IMR-90 (cell line): ENCODE measurements at regions not wholly inside any gene's neighbourhood (a gene's known extent, or its start where the extent isn't known, plus 50 kb on each side); places are given as distances from the start of the nearest gene placed in this dataset.
A peak's percentile ranks its signal among the peaks of the same experiment; 100 is the strongest.

ENCODE experiments used
- ATAC-seq: fragments of 200-7000 bp; cut with Tn5 transposase; 2 replicates; pipeline ENCODE4 v1.9.1; 2020; ENCODE audit warnings: low read depth, mild to moderate bottlenecking, moderate library complexity
- BruUV-seq: library from RNA; stranded (reverse); fragments of 400-500 nt; replicated peaks from 2 replicates; lab custom pipeline; 2021; lab: Mats Ljungman, UMichigan
- CTCF ChIA-PET: fragments of 300-600 bp; formaldehyde crosslinking; extraction: SDS; loops from one replicate; lab custom pipeline; 2021; ENCODE audit warnings: antibody characterized with exemption; lab: Yijun Ruan, JAX
- POLR2A ChIA-PET: fragments of 300-600 bp; sonication (Branson Sonifier 250); formaldehyde crosslinking; loops from one replicate; lab custom pipeline; 2022; ENCODE audit warnings: antibody characterized with exemption; ENCODE audit not compliant: unreplicated experiment; lab: Charles Lee
- DNase-seq: peaks from one replicate; pipeline ENCODE4 v3.0.0; 2013
- H2AFZ ChIP-seq: replicated peaks from 2 replicates; pipeline ENCODE3; 2013; ENCODE audit warnings: low read length, mild to moderate bottlenecking; ENCODE audit not compliant: poor library complexity
- H2AK5ac ChIP-seq: 2 replicates; pipeline ENCODE4 v1.6.1; 2013; ENCODE audit warnings: low read depth, low read length, inconsistent platforms
- H2AK9ac ChIP-seq: replicated peaks from 2 replicates; pipeline ENCODE3; 2013; ENCODE audit warnings: mild to moderate bottlenecking, low read depth, low read length, moderate library complexity; ENCODE audit not compliant: poor library complexity
- H2BK120ac ChIP-seq: 2 replicates; pipeline ENCODE4 v1.6.1; 2013; ENCODE audit warnings: low read depth, low read length, inconsistent platforms
- H2BK15ac ChIP-seq: 3 replicates; pipeline ENCODE4 v1.6.1; 2013; ENCODE audit warnings: low read depth, low read length, inconsistent platforms
- H2BK20ac ChIP-seq: 2 replicates; pipeline ENCODE4 v1.6.1; 2013; ENCODE audit warnings: low read depth, mild to moderate bottlenecking, inconsistent platforms, low read length, moderate library complexity
- H2BK5ac ChIP-seq: 2 replicates; pipeline ENCODE4 v1.6.1; 2013; ENCODE audit warnings: mild to moderate bottlenecking, low read depth, low read length, inconsistent platforms; ENCODE audit not compliant: poor library complexity, severe bottlenecking
- H3K14ac ChIP-seq: replicated peaks from 2 replicates; pipeline ENCODE4 v1.6.1; 2013; ENCODE audit warnings: low read depth, low read length, inconsistent platforms
- H3K18ac ChIP-seq: 2 replicates; pipeline ENCODE4 v1.6.1; 2013; ENCODE audit warnings: low read depth, low read length, control low read depth
- H3K23ac ChIP-seq: 2 replicates; pipeline ENCODE4 v1.6.1; 2013; ENCODE audit warnings: low read depth, low read length, inconsistent platforms
- H3K27ac ChIP-seq: 2 replicates; pipeline ENCODE4 v1.5.1; 2013; ENCODE audit warnings: mild to moderate bottlenecking, control low read depth, low read length; ENCODE audit not compliant: insufficient read depth
- H3K27me3 ChIP-seq: 2 replicates; pipeline ENCODE4 v1.6.1; 2013; ENCODE audit warnings: low read length; ENCODE audit not compliant: control insufficient read depth, insufficient read depth
- H3K36me3 ChIP-seq: 2 replicates; pipeline ENCODE4 v1.6.1; 2013; ENCODE audit warnings: low read length, mixed read lengths; ENCODE audit not compliant: control insufficient read depth, insufficient read depth
- H3K4ac ChIP-seq: 2 replicates; pipeline ENCODE4 v1.6.1; 2013; ENCODE audit warnings: low read depth, low read length, inconsistent platforms
- H3K4me1 ChIP-seq: 2 replicates; pipeline ENCODE4 v1.6.1; 2013; ENCODE audit warnings: low read length, mixed read lengths; ENCODE audit not compliant: control insufficient read depth, insufficient read depth
- H3K4me2 ChIP-seq: 2 replicates; pipeline ENCODE4 v1.6.1; 2013; ENCODE audit warnings: low read depth, mild to moderate bottlenecking, control low read depth, low read length, moderate library complexity
- H3K4me3 ChIP-seq: 2 replicates; pipeline ENCODE4 v1.5.1; 2013; ENCODE audit warnings: low read depth, mild to moderate bottlenecking, control low read depth, low read length, moderate library complexity; ENCODE audit not compliant: insufficient read depth
- H3K56ac ChIP-seq: 2 replicates; pipeline ENCODE4 v1.6.1; 2013; ENCODE audit warnings: low read length, inconsistent platforms; ENCODE audit not compliant: insufficient read depth; ENCODE audit errors: extremely low read depth
- H3K79me1 ChIP-seq, 2 experiments: 2 replicates each; pipeline ENCODE4 v1.6.1; 2013; ENCODE audit warnings: low read length in 2 of 2, inconsistent platforms in 1 of 2, low read depth in 1 of 2
- H3K9ac ChIP-seq: 2 replicates; pipeline ENCODE4 v1.6.1; 2013; ENCODE audit warnings: low read depth, low read length, control low read depth
- H3K9me1 ChIP-seq: 2 replicates; pipeline ENCODE4 v1.6.1; 2013; ENCODE audit warnings: low read length, inconsistent platforms; ENCODE audit not compliant: insufficient read depth
- H3K9me3 ChIP-seq: 2 replicates; pipeline ENCODE4 v1.6.1; 2013; ENCODE audit warnings: low read length; ENCODE audit not compliant: control insufficient read depth, insufficient read depth
- H4K20me1 ChIP-seq: 2 replicates; pipeline ENCODE4 v1.6.1; 2013; ENCODE audit warnings: low read length, inconsistent platforms; ENCODE audit not compliant: insufficient read depth
- H4K5ac ChIP-seq: 2 replicates; pipeline ENCODE4 v1.6.1; 2013; ENCODE audit warnings: mild to moderate bottlenecking, low read depth, low read length, control low read depth
- H4K8ac ChIP-seq, 2 experiments: 2 replicates each; pipeline ENCODE4 v1.6.1; 2013; ENCODE audit warnings: low read depth in 2 of 2, low read length in 2 of 2, control low read depth in 1 of 2, inconsistent platforms in 1 of 2
- H4K91ac ChIP-seq: 2 replicates; pipeline ENCODE4 v1.6.1; 2013; ENCODE audit warnings: low read depth, low read length, inconsistent platforms; ENCODE audit not compliant: insufficient read depth
- CHD1 ChIP-seq: IDR thresholded peaks from 2 replicates; pipeline ENCODE4 v1.6.1; 2012; ENCODE audit warnings: low read depth, low read length, improper control_type of control experiment
- WGBS, 2 experiments: methylation state at CpG; one replicate each; pipeline versions ENCODE4 v1.1.5 to v1.1.7; 2013; ENCODE audit warnings: missing lambda C conversion rate in 2 of 2; ENCODE audit not compliant: insufficient read length in 1 of 2; ENCODE audit errors: extremely low coverage in 2 of 2; 5-methylcytosine and 5-hydroxymethylcytosine counted together
- dilution Hi-C: fragments of 300-500 bp; cut with HindIII; formaldehyde crosslinking; loops from one replicate; pipeline ENCODE4 v1.14.3; 2018; ENCODE audit warnings: low sequenced_read_pairs; ENCODE audit not compliant: unreplicated experiment
- in situ Hi-C: fragments of 300-500 bp; cut with MboI; formaldehyde crosslinking; loops from 3 replicates; pipeline ENCODE4 v1.14.3; 2019; ENCODE audit warnings: low sequenced_read_pairs, inconsistent platforms, mixed read lengths
- intact Hi-C: fragments of 100-400 bp; cut with micrococcal nuclease; formaldehyde crosslinking; loops from 2 replicates; pipeline ENCODE4 v1.10.0; 2022

GRCh38 chr2:6538607-6539006 is 327.1 kb downstream of the CMPK2 start:
- Histone ChIP-seq H3K36me3 (no peaks in the 10 kb centered on the region), H3K4ac (no peak overlapping the region), H3K9ac (no peak overlapping the region), H3K9me1 (no peaks in the 10 kb centered on the region), H2AK5ac (no peak overlapping the region), H3K27ac (no peak overlapping the region), H2BK20ac (no peak overlapping the region), H3K27me3 (no peaks in the 10 kb centered on the region), H4K8ac (no peak overlapping the region), H3K4me2 (no peak overlapping the region), H2BK5ac (no peak overlapping the region), H3K23ac (no peak overlapping the region), H2AK9ac (no peak overlapping the region), H2BK15ac (no peak overlapping the region), H3K18ac (no peak overlapping the region), H3K4me3 (no peak overlapping the region), H3K9me3 (no peaks in the 10 kb centered on the region), H4K5ac (no peak overlapping the region), H3K14ac (no peak overlapping the region), H3K79me1 (no peaks in the 10 kb centered on the region), H4K91ac (no peak overlapping the region), H2BK120ac (no peak overlapping the region), H2AFZ (no peak overlapping the region), H3K4me1 (no peaks in the 10 kb centered on the region), H3K56ac (no peak overlapping the region), H4K20me1 (no peaks in the 10 kb centered on the region)
- POLR2A ChIA-PET, result no interaction called here
- in situ Hi-C loops (no loop called here), dilution Hi-C loops (no loop called here), intact Hi-C loops (no loop called here)
- no peak for ATAC-seq
- TF ChIP-seq CHD1, result no peak
- no CpG with 5 or more reads among the region's 2 CpGs for WGBS, 2 experiments
- CTCF ChIA-PET, result no interaction called here
- BruUV-seq, result no TSS peak
- peak; percentile 5 for DNase-seq
